Body of pancreas (tissue), 4 donors: ENCODE measurements at regions not wholly inside any gene's neighbourhood (a gene's known extent, or its start where the extent isn't known, plus 50 kb on each side); places are given as distances from the start of the nearest gene placed in this dataset.
A peak's percentile ranks its signal among the peaks of the same experiment; 100 is the strongest.

Experiments used
- ATAC-seq: fragments of 150-250 bp; one replicate; pipeline ENCODE4 v1.9.1; 2016
- DNase-seq, 4 donors: peaks; one replicate each; pipeline ENCODE4 v3.0.0-alpha.2; 2019
- H3K27ac ChIP-seq, 4 donors: fragments of 200-600 bp; sonication (generic); 1 replicate in 3 of 4; 2 replicates in 1 of 4; pipeline versions ENCODE4 v1.5.1 to v1.6.1; 2016 to 2019; ENCODE audit warnings: mild to moderate bottlenecking in 1 of 4, mixed read lengths in 1 of 4, moderate library complexity in 1 of 4
- H3K27me3 ChIP-seq, 2 donors: fragments of 200-600 bp; sonication (generic); one replicate each; pipeline ENCODE4 v1.6.0; 2016; ENCODE audit warnings: mild to moderate bottlenecking in 1 of 2
- H3K36me3 ChIP-seq, 2 donors: fragments of 200-600 bp; sonication (generic); replicated peaks in 1 of 2; 2 replicates each; pipeline ENCODE4 v1.5.1; 2016; ENCODE audit warnings: low read depth in 2 of 2; ENCODE audit not compliant: insufficient read depth in 1 of 2
- H3K4me1 ChIP-seq: fragments of 200-600 bp; sonication (generic); one replicate; pipeline ENCODE4 v1.6.0; 2016
- H3K4me3 ChIP-seq, 2 donors: fragments of 200-600 bp; sonication (generic); 1 replicate in 1 of 2; 2 replicates in 1 of 2; pipeline ENCODE4 v1.5.1; 2016 to 2019
- H3K9me3 ChIP-seq, 3 donors: fragments of 200-600 bp; sonication (generic); 1 replicate in 2 of 3; 2 replicates in 1 of 3; pipeline ENCODE4 v1.5.1; 2016
- CTCF ChIP-seq, 7 experiments: fragments of 450-650 bp in 4 of 7; fragments of 200-600 bp in 3 of 7; sonication (generic) in 3 of 7; IDR thresholded peaks; one replicate each; pipeline ENCODE4 v1.5.1; 2016 to 2019; ENCODE audit warnings: antibody characterized with exemption in 7 of 7
- POLR2A ChIP-seq, 3 donors: fragments of 450-650 bp; IDR thresholded peaks; one replicate each; pipeline ENCODE4 v1.6.1; 2016; ENCODE audit warnings: antibody characterized with exemption in 3 of 3, mild to moderate bottlenecking in 2 of 3
- WGBS, 2 donors: methylation state at CpG; one replicate each; pipeline ENCODE4 v1.1.5; 2017; 5-methylcytosine and 5-hydroxymethylcytosine counted together
- intact Hi-C: fragments of 100-400 bp; cut with DNase I; formaldehyde crosslinking; loops from one replicate; pipeline ENCODE4 v1.15.1; 2023

- TF ChIP-seq POLR2A (IDR thresholded peaks at IDR 0.05) (no peak), CTCF (IDR thresholded peaks at IDR 0.05) (no peak)
- no peaks in the 10 kb centered on the region for H3K4me1 ChIP-seq
- no peaks in the 10 kb centered on the region for H3K27me3 ChIP-seq
- H3K4me3 ChIP-seq, result no peak overlapping the region
- no peak overlapping the region for H3K27ac ChIP-seq
- no peak for DNase-seq
- 32 to 54% methylated on average over 1 of the region's 1 CpG for WGBS, 2 donors
- no peak for ATAC-seq
- no peaks in the 10 kb centered on the region for H3K36me3 ChIP-seq
- intact Hi-C loops, result no loop called here
- H3K9me3 ChIP-seq, result no peaks in the 10 kb centered on the region
Measured at GRCh38 chr6:115071962-115072361, 729.1 kb upstream of the HS3ST5 start.

- intact Hi-C loops, result no loop called here
- H3K4me3 ChIP-seq, result no peak overlapping the region
- H3K27me3 ChIP-seq, result no peaks in the 10 kb centered on the region
- H3K36me3 ChIP-seq, result no peaks in the 10 kb centered on the region
- no peaks in the 10 kb centered on the region for H3K9me3 ChIP-seq
- DNase-seq, result no peak
- ATAC-seq, result no peak
- 38 to 53% methylated on average over 6 of the region's 6 CpGs for WGBS, 2 donors
- no peak overlapping the region for H3K27ac ChIP-seq
- no peaks in the 10 kb centered on the region for H3K4me1 ChIP-seq
- TF ChIP-seq POLR2A (IDR thresholded peaks at IDR 0.05) (no peak), CTCF (IDR thresholded peaks at IDR 0.05) (no peak)
Measured at GRCh38 chr6:115067690-115068447, 725.0 kb upstream of the HS3ST5 start.

- no peak for TF ChIP-seq POLR2A (IDR thresholded peaks at IDR 0.05)
- no peak for TF ChIP-seq CTCF (IDR thresholded peaks at IDR 0.05)
- ATAC-seq, result peak; percentile 50
- intact Hi-C loops, result no loop called here
- Histone ChIP-seq H3K4me3 (no peak overlapping the region), H3K9me3 (no peaks in the 10 kb centered on the region), H3K36me3 (no peaks in the 10 kb centered on the region), H3K27ac (no peak overlapping the region), H3K4me1 (no peaks in the 10 kb centered on the region), H3K27me3 (no peaks in the 10 kb centered on the region)
- 17 to 32% methylated on average over 2 of the region's 2 CpGs for WGBS, 2 donors
- DNase-seq, result no peak
Measured at GRCh38 chr6:115064680-115065079, 721.9 kb upstream of the HS3ST5 start.

- no peaks in the 10 kb centered on the region for H3K9me3 ChIP-seq
- no peaks in the 10 kb centered on the region for H3K36me3 ChIP-seq
- H3K4me1 ChIP-seq, result no peaks in the 10 kb centered on the region
- ATAC-seq, result no peak
- H3K27me3 ChIP-seq, result no peaks in the 10 kb centered on the region
- TF ChIP-seq POLR2A (IDR thresholded peaks at IDR 0.05), result no peak
- no peak for TF ChIP-seq CTCF (IDR thresholded peaks at IDR 0.05)
- no peak for DNase-seq
- no peak overlapping the region for H3K4me3 ChIP-seq
- intact Hi-C loops, result no loop called here
- H3K27ac ChIP-seq, result no peak overlapping the region
Measured at GRCh38 chr6:115060581-115060980, 717.8 kb upstream of the HS3ST5 start.
